Embryonic facial prominence (tissue), 1 donor: ENCODE measurements at regions not wholly inside any gene's neighbourhood (a gene's known extent, or its start where the extent isn't known, plus 50 kb on each side); places are given as distances from the start of the nearest gene placed in this dataset.
"Not testable (repeated sequence)": the region's sequence is repeated elsewhere in the genome, so short reads cannot be mapped to it uniquely, and the experiment has no call there.

Experiments used
- DNase-seq: peaks from one replicate; pipeline ENCODE4 v3.0.0-alpha.2; 2016; ENCODE audit errors: extremely low spot score

- no peak for DNase-seq
Measured at GRCh38 chr6:150299873-150300485, 68.8 kb upstream of the IYD start.

- DNase-seq: no peak
Measured at GRCh38 chr6:150301846-150302519, 66.8 kb upstream of the IYD start.

GRCh38 chr6:150302520-150303176 lies 66.2 kb upstream of the IYD start:
- DNase-seq: no peak

GRCh38 chr6:150303256-150303655 lies 65.6 kb upstream of the IYD start:
- no peak for DNase-seq

GRCh38 chr6:150304429-150304828 lies 64.4 kb upstream of the IYD start:
- no peak for DNase-seq

GRCh38 chr6:150306290-150306689 lies 62.5 kb upstream of the IYD start:
- no peak for DNase-seq

GRCh38 chr6:150307520-150307919 lies 61.3 kb upstream of the IYD start:
- DNase-seq: no peak

GRCh38 chr6:150308812-150309645 lies 59.8 kb upstream of the IYD start:
- no peak for DNase-seq

GRCh38 chr6:150310539-150310938 lies 58.3 kb upstream of the IYD start:
- no peak for DNase-seq

GRCh38 chr6:150311149-150311944 lies 57.5 kb upstream of the IYD start:
- DNase-seq: not testable (repeated sequence)

- no peak for DNase-seq
Measured at GRCh38 chr6:150312395-150312794, 56.4 kb upstream of the IYD start.

GRCh38 chr6:150312844-150313584 lies 55.8 kb upstream of the IYD start:
- DNase-seq: no peak

GRCh38 chr6:150313781-150314180 lies 55.0 kb upstream of the IYD start:
- DNase-seq: no peak

GRCh38 chr6:150314230-150315188 lies 54.3 kb upstream of the IYD start:
- DNase-seq: peak; percentile 15

GRCh38 chr6:150315626-150316025 lies 53.2 kb upstream of the IYD start:
- DNase-seq: no peak

GRCh38 chr6:150316936-150317335 lies 51.9 kb upstream of the IYD start:
- no peak for DNase-seq
